H1 (cell line): ENCODE measurements at regions not wholly inside any gene's neighbourhood (a gene's known extent, or its start where the extent isn't known, plus 50 kb on each side); places are given as distances from the start of the nearest gene placed in this dataset.

ENCODE experiments used
- CTCF ChIA-PET: fragments of 300-600 bp; sonication (Branson Sonifier 250); formaldehyde crosslinking; loops from one replicate; lab custom pipeline; 2021; ENCODE audit not compliant: partially characterized antibody; lab: Charles Lee
- POLR2A ChIA-PET: fragments of 300-600 bp; sonication (Branson Sonifier 250); formaldehyde crosslinking; loops from one replicate; lab custom pipeline; 2021; ENCODE audit warnings: inconsistent platforms; ENCODE audit not compliant: partially characterized antibody; lab: Charles Lee
- DNase-seq, 2 experiments: peaks; one replicate each; pipeline versions ENCODE4 v3.0.0 to v3.0.0-alpha.2; 2010 to 2022; ENCODE audit warnings: low spot score in 2 of 2, low read depth in 1 of 2, mixed read lengths in 1 of 2
- FAIRE-seq: peaks from 2 replicates; lab custom pipeline; 2011; peaks lifted over from hg19 to GRCh38; lab: Jason Lieb, UNC
- H2AFZ ChIP-seq: 2 replicates; pipeline ENCODE4 v1.8.1; 2012; ENCODE audit warnings: low read length, inconsistent platforms
- H2AK5ac ChIP-seq: 2 replicates; pipeline ENCODE4 v1.6.1; 2013; ENCODE audit warnings: low read depth, low read length
- H2BK120ac ChIP-seq: replicated peaks from 2 replicates; pipeline ENCODE3; 2013; ENCODE audit warnings: low read depth, low read length, inconsistent platforms
- H2BK12ac ChIP-seq: 2 replicates; pipeline ENCODE4 v1.6.1; 2013; ENCODE audit warnings: low read depth, low read length
- H2BK15ac ChIP-seq: 2 replicates; pipeline ENCODE4 v1.6.1; 2013; ENCODE audit warnings: low read length
- H2BK20ac ChIP-seq: 2 replicates; pipeline ENCODE4 v1.6.1; 2013; ENCODE audit warnings: low read length
- H2BK5ac ChIP-seq: 2 replicates; pipeline ENCODE4 v1.6.1; 2013; ENCODE audit warnings: low read depth, low read length
- H3K14ac ChIP-seq: 2 replicates; pipeline ENCODE4 v1.6.1; 2013; ENCODE audit warnings: inconsistent platforms; ENCODE audit not compliant: insufficient read length
- H3K18ac ChIP-seq: 2 replicates; pipeline ENCODE4 v1.6.1; 2013; ENCODE audit warnings: low read length; ENCODE audit errors: extremely low read depth
- H3K23ac ChIP-seq: 2 replicates; pipeline ENCODE4 v1.6.1; 2013; ENCODE audit warnings: inconsistent platforms; ENCODE audit not compliant: insufficient read length
- H3K23me2 ChIP-seq: 2 replicates; pipeline ENCODE4 v1.6.1; 2013; ENCODE audit warnings: low read depth, low read length
- H3K27ac ChIP-seq: 2 replicates; pipeline ENCODE4 v1.6.1; 2011; ENCODE audit warnings: low read depth, low read length, inconsistent platforms
- H3K27me3 ChIP-seq, 4 experiments: replicated peaks in 1 of 4; 1 replicate in 1 of 4; 2 replicates in 3 of 4; pipeline versions ENCODE4 v1.6.1 to v1.8.1; 2011 to 2013; ENCODE audit warnings: low read length in 3 of 4, mild to moderate bottlenecking in 3 of 4, inconsistent platforms in 2 of 4, mixed read lengths in 2 of 4, moderate library complexity in 1 of 4; ENCODE audit not compliant: control insufficient read depth in 3 of 4, insufficient read depth in 3 of 4; ENCODE audit errors: extremely low read depth in 1 of 4
- H3K36me3 ChIP-seq, 4 experiments: 2 replicates each; pipeline versions ENCODE4 v1.6.1 to v1.8.1; 2011 to 2013; ENCODE audit warnings: mild to moderate bottlenecking in 4 of 4, low read length in 3 of 4, moderate library complexity in 2 of 4, control low read depth in 1 of 4, inconsistent platforms in 1 of 4; ENCODE audit not compliant: insufficient read depth in 4 of 4, control insufficient read depth in 2 of 4
- H3K4ac ChIP-seq: replicated peaks from 2 replicates; pipeline ENCODE3; 2013; ENCODE audit warnings: low read length, low read depth, mixed read lengths, inconsistent platforms; ENCODE audit not compliant: insufficient read length
- H3K4me1 ChIP-seq, 4 experiments: replicated peaks in 1 of 4; 1 replicate in 1 of 4; 2 replicates in 3 of 4; pipeline versions ENCODE4 v1.6.1 to v1.8.1; 2011 to 2013; ENCODE audit warnings: low read length in 3 of 4, inconsistent platforms in 2 of 4, mixed read lengths in 1 of 4; ENCODE audit not compliant: insufficient read depth in 4 of 4, control insufficient read depth in 3 of 4
- H3K4me2 ChIP-seq, 2 experiments: 2 replicates each; pipeline versions ENCODE4 v1.6.1 to v1.8.1; 2011 to 2013; ENCODE audit warnings: low read depth in 2 of 2, low read length in 2 of 2, control low read depth in 1 of 2, inconsistent platforms in 1 of 2, mild to moderate bottlenecking in 1 of 2; ENCODE audit not compliant: insufficient read depth in 1 of 2
- H3K4me3 ChIP-seq, 4 experiments: fragments of 200-600, 300-600 bp in 1 of 4; sonication (generic), shearing (Covaris generic), sonication (Bioruptor Twin) in 1 of 4; 2 replicates each; pipeline versions ENCODE4 v1.5.1 to v1.8.1; 2011 to 2016; ENCODE audit warnings: low read length in 4 of 4, low read depth in 3 of 4, control low read depth in 2 of 4, inconsistent platforms in 2 of 4, mild to moderate bottlenecking in 2 of 4, mixed read lengths in 1 of 4, moderate library complexity in 1 of 4; ENCODE audit not compliant: insufficient read depth in 2 of 4; ENCODE audit errors: extremely low read depth in 1 of 4
- H3K56ac ChIP-seq: replicated peaks from 2 replicates; pipeline ENCODE3; 2013; ENCODE audit warnings: low read depth, mild to moderate bottlenecking, mixed read lengths, low read length, inconsistent platforms; ENCODE audit not compliant: insufficient read length
- H3K79me1 ChIP-seq: 2 replicates; pipeline ENCODE4 v1.6.1; 2013; ENCODE audit warnings: low read depth, low read length, control low read depth
- H3K79me2 ChIP-seq, 2 experiments: 2 replicates each; pipeline versions ENCODE4 v1.6.1 to v1.8.1; 2012 to 2013; ENCODE audit warnings: low read length in 2 of 2, mild to moderate bottlenecking in 2 of 2, inconsistent platforms in 1 of 2; ENCODE audit not compliant: insufficient read depth in 2 of 2, control insufficient read depth in 1 of 2
- H3K9ac ChIP-seq, 4 experiments: replicated peaks in 1 of 4; 1 replicate in 1 of 4; 2 replicates in 3 of 4; pipeline versions ENCODE4 v1.6.1 to v1.8.1; 2011 to 2013; ENCODE audit warnings: low read depth in 3 of 4, low read length in 3 of 4, control low read depth in 2 of 4, mild to moderate bottlenecking in 2 of 4, moderate library complexity in 2 of 4, inconsistent platforms in 1 of 4; ENCODE audit errors: extremely low read depth in 1 of 4
- H3K9me3 ChIP-seq, 2 experiments: 2 replicates each; pipeline versions ENCODE4 v1.6.1 to v1.8.1; 2012 to 2013; ENCODE audit warnings: mild to moderate bottlenecking in 2 of 2, moderate library complexity in 2 of 2, control low read depth in 1 of 2, inconsistent platforms in 1 of 2, low read depth in 1 of 2, low read length in 1 of 2, mixed read lengths in 1 of 2; ENCODE audit not compliant: insufficient read depth in 2 of 2
- H4K20me1 ChIP-seq, 2 experiments: replicated peaks in 1 of 2; 2 replicates each; pipeline versions ENCODE3 to v1.8.1; 2011 to 2013; ENCODE audit warnings: inconsistent platforms in 2 of 2, low read length in 2 of 2, mild to moderate bottlenecking in 1 of 2; ENCODE audit not compliant: insufficient read depth in 2 of 2, control insufficient read depth in 1 of 2
- H4K5ac ChIP-seq: 2 replicates; pipeline ENCODE4 v1.6.1; 2013; ENCODE audit warnings: low read length, low read depth, mixed read lengths, inconsistent platforms; ENCODE audit not compliant: insufficient read length
- H4K8ac ChIP-seq: 2 replicates; pipeline ENCODE4 v1.8.0; 2013; ENCODE audit warnings: mild to moderate bottlenecking, moderate library complexity, low read length, inconsistent platforms; ENCODE audit not compliant: insufficient read depth; ENCODE audit errors: extremely low read depth
- H4K91ac ChIP-seq: replicated peaks from 2 replicates; pipeline ENCODE3; 2013; ENCODE audit warnings: low read length, mixed read lengths, inconsistent platforms; ENCODE audit not compliant: insufficient read length
- SP2 ChIP-seq: IDR thresholded peaks from 2 replicates; pipeline ENCODE4 v1.6.1; 2012; ENCODE audit warnings: mild to moderate bottlenecking, low read length, inconsistent platforms
- WGBS, 2 experiments: shearing (Covaris generic) in 1 of 2; methylation state at CpG; one replicate each; pipeline versions ENCODE4 v1.1.6 to v1.1.7; 2013 to 2015; ENCODE audit warnings: low lambda C conversion rate in 2 of 2, mixed read lengths in 2 of 2, inconsistent platforms in 1 of 2, low coverage in 1 of 2, missing lambda C conversion rate in 1 of 2; ENCODE audit not compliant: insufficient replicate concordance in 2 of 2, insufficient coverage in 1 of 2, insufficient read length in 1 of 2; ENCODE audit errors: extremely low coverage in 1 of 2, missing lambda C conversion rate in 1 of 2; 5-methylcytosine and 5-hydroxymethylcytosine counted together

DNA sequence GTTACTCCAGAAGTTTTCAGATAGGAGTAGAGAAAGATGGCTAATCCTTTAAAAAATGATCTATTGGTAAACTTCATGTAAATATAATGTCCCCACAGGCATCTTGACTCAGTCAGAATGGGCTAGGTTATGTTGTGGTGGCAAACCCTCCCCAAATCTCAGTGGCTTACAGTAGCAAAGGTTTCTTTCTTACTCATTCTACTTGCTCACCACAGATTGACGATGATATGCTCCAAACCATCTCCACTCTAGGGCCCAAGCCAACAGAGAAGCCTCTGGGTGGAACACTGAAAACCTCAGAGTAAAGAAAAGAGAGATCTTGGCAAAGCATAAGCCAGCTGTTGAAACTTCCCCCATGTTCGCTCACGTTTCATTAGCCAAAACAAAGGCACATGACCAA is 146.4 kb downstream of the EMP1 start:
- Histone ChIP-seq H4K8ac (no peak overlapping the region), H3K56ac (no peak overlapping the region), H2BK20ac (no peak overlapping the region), H2BK12ac (no peak overlapping the region), H3K79me2 (no peaks in the 10 kb centered on the region), H2BK15ac (no peak overlapping the region), H2AFZ (no peak overlapping the region), H3K4me1 (no peaks in the 10 kb centered on the region), H4K91ac (no peak overlapping the region), H3K23ac (no peak overlapping the region), H3K4me3 (no peak overlapping the region), H4K20me1 (no peaks in the 10 kb centered on the region), H3K36me3 (no peaks in the 10 kb centered on the region), H3K27ac (no peak overlapping the region), H3K9me3 (no peaks in the 10 kb centered on the region), H3K4ac (no peak overlapping the region), H3K18ac (no peak overlapping the region), H3K9ac (no peak overlapping the region), H3K79me1 (no peaks in the 10 kb centered on the region), H2BK120ac (no peak overlapping the region), H4K5ac (no peak overlapping the region), H3K4me2 (no peak overlapping the region), H2BK5ac (no peak overlapping the region), H2AK5ac (no peak overlapping the region), H3K14ac (no peak overlapping the region), H3K23me2 (no peaks in the 10 kb centered on the region), H3K27me3 (no peaks in the 10 kb centered on the region)
- no peak for FAIRE-seq
- ChIA-PET CTCF (interaction anchor here (1.3 kb wide), 1 partner anchor 19 kb away, joined by 3 read pairs; no protein-coding TSS in a partner anchor), POLR2A (no interaction called here)
- DNase-seq: no peak
- 69% methylated on average over 3 of the region's 3 CpGs; no CpG with 5 or more reads in 1 of the 2 experiments for WGBS, 2 experiments
- TF ChIP-seq SP2: no peak
